Stimulated activated naive CD8-positive, alpha-beta T cell treated with anti-CD3 and anti-CD28 coated beads, Interleukin-15, Interleukin-2, amounts not matched to agents 100 U/mL and 50 U/mL, for 24 hours (primary cell): ENCODE measurements at regions not wholly inside any gene's neighbourhood (a gene's known extent, or its start where the extent isn't known, plus 50 kb on each side); places are given as distances from the start of the nearest gene placed in this dataset.
"Not testable (repeated sequence)": the region's sequence is repeated elsewhere in the genome, so short reads cannot be mapped to it uniquely, and the experiment has no call there.

Source experiments
- ATAC-seq: fragments of 150-1000 bp; cut with Tn5 transposase; one replicate; pipeline ENCODE4 v1.10.0; 2021
- DNase-seq: peaks from one replicate; pipeline ENCODE4 v3.0.0; 2021

GRCh38 chr3:152667267-152667666, 167.7 kb upstream of the P2RY1 start:
- DNase-seq = no peak
- no peak for ATAC-seq

GRCh38 chr3:152669560-152669959, 165.4 kb upstream of the P2RY1 start:
- no peak for ATAC-seq
- no peak for DNase-seq

GRCh38 chr3:152671446-152672319, 163.2 kb upstream of the P2RY1 start:
- no peak for DNase-seq
- ATAC-seq = no peak

- no peak for DNase-seq
- ATAC-seq = no peak
These were observed 162.6 kb upstream of the P2RY1 start for GRCh38 chr3:152672320-152672649.

- no peak for ATAC-seq
These were observed 158.0 kb upstream of the P2RY1 start for GRCh38 chr3:152676810-152677379.

GRCh38 chr3:152677491-152677890, 157.4 kb upstream of the P2RY1 start:
- no peak for DNase-seq
- no peak for ATAC-seq

More at GRCh38 chr3:152676810-152677379, 158.0 kb upstream of the P2RY1 start:
- no peak for DNase-seq

GRCh38 chr3:152682477-152682876, 152.5 kb upstream of the P2RY1 start:
- DNase-seq (no peak), ATAC-seq (no peak)

- ATAC-seq (no peak), DNase-seq (no peak)
These were observed 151.4 kb upstream of the P2RY1 start for GRCh38 chr3:152683521-152683999.

GRCh38 chr3:152684279-152684678, 150.7 kb upstream of the P2RY1 start:
- DNase-seq = no peak
- ATAC-seq = no peak

- ATAC-seq (no peak), DNase-seq (no peak)
These were observed 146.6 kb upstream of the P2RY1 start for GRCh38 chr3:152688313-152688712.

- ATAC-seq, DNase-seq: not testable (repeated sequence)
These were observed 142.6 kb upstream of the P2RY1 start for GRCh38 chr3:152692326-152692725.

GRCh38 chr3:152693521-152694250, 141.2 kb upstream of the P2RY1 start:
- DNase-seq, ATAC-seq: not testable (repeated sequence)

- DNase-seq = no peak
These were observed 139.1 kb upstream of the P2RY1 start for GRCh38 chr3:152695840-152696239.

GRCh38 chr3:152696962-152697361, 138.0 kb upstream of the P2RY1 start:
- ATAC-seq = no peak

More at GRCh38 chr3:152695840-152696239, 139.1 kb upstream of the P2RY1 start:
- ATAC-seq = no peak

GRCh38 chr3:152703245-152703890, 131.6 kb upstream of the P2RY1 start:
- DNase-seq = no peak
- peak; percentile 32 for ATAC-seq

More at GRCh38 chr3:152696962-152697361, 138.0 kb upstream of the P2RY1 start:
- no peak for DNase-seq

- ATAC-seq (no peak), DNase-seq (no peak)
These were observed 127.8 kb upstream of the P2RY1 start for GRCh38 chr3:152706991-152707713.

- DNase-seq (no peak), ATAC-seq (no peak)
These were observed 125.3 kb upstream of the P2RY1 start for GRCh38 chr3:152709659-152710058.

- ATAC-seq (no peak), DNase-seq (no peak)
These were observed 124.4 kb upstream of the P2RY1 start for GRCh38 chr3:152710549-152710948.

- ATAC-seq (no peak), DNase-seq (no peak)
These were observed 120.9 kb upstream of the P2RY1 start for GRCh38 chr3:152713989-152714388.

- DNase-seq (no peak), ATAC-seq (no peak)
These were observed 120.4 kb upstream of the P2RY1 start for GRCh38 chr3:152714507-152714906.

GRCh38 chr3:152717252-152717651, 117.7 kb upstream of the P2RY1 start:
- no peak for DNase-seq
- no peak for ATAC-seq

- ATAC-seq (no peak), DNase-seq (no peak)
These were observed 116.1 kb upstream of the P2RY1 start for GRCh38 chr3:152718810-152719209.
